Stimulated activated CD4-positive, alpha-beta T cell treated with anti-CD3 and anti-CD28 coated beads, TNF-alpha, amount 100 ng/mL, for 4 hours (primary cell): ENCODE measurements at regions not wholly inside any gene's neighbourhood (a gene's known extent, or its start where the extent isn't known, plus 50 kb on each side); places are given as distances from the start of the nearest gene placed in this dataset.
"Not testable (repeated sequence)": the region's sequence is repeated elsewhere in the genome, so short reads cannot be mapped to it uniquely, and the experiment has no call there.

Source experiments
- DNase-seq, 3 experiments: peaks; one replicate each; pipeline ENCODE4 v3.0.0-alpha.2; 2020; ENCODE audit warnings: low read depth in 3 of 3

- no peak for DNase-seq
Observed at GRCh38 chr4:124426279-124426678, 286.3 kb downstream of the ANKRD50 start.

- DNase-seq, result no peak
Observed at GRCh38 chr4:124427095-124427767, 285.3 kb downstream of the ANKRD50 start.

GRCh38 chr4:124428648-124429047 lies 283.9 kb downstream of the ANKRD50 start:
- no peak for DNase-seq

GRCh38 chr4:124429746-124430250 lies 282.7 kb downstream of the ANKRD50 start:
- no peak for DNase-seq

- DNase-seq, result no peak
Observed at GRCh38 chr4:124431653-124432192, 280.8 kb downstream of the ANKRD50 start.

GRCh38 chr4:124432500-124432899 lies 280.0 kb downstream of the ANKRD50 start:
- no peak for DNase-seq

GRCh38 chr4:124433044-124433443 lies 279.5 kb downstream of the ANKRD50 start:
- no peak for DNase-seq

- no peak for DNase-seq
Observed at GRCh38 chr4:124433500-124433899, 279.0 kb downstream of the ANKRD50 start.

- DNase-seq, result no peak
Observed at GRCh38 chr4:124435274-124435950, 277.1 kb downstream of the ANKRD50 start.

GRCh38 chr4:124437853-124438495 lies 274.6 kb downstream of the ANKRD50 start:
- no peak for DNase-seq

- DNase-seq, result no peak
Observed at GRCh38 chr4:124445071-124445470, 267.5 kb downstream of the ANKRD50 start.

GRCh38 chr4:124449881-124450280 lies 262.7 kb downstream of the ANKRD50 start:
- DNase-seq, result no peak

- no peak for DNase-seq
Observed at GRCh38 chr4:124450851-124451250, 261.7 kb downstream of the ANKRD50 start.

- no peak for DNase-seq
Observed at GRCh38 chr4:124454772-124455270, 257.7 kb downstream of the ANKRD50 start.

GRCh38 chr4:124455671-124456070 lies 256.9 kb downstream of the ANKRD50 start:
- DNase-seq, result no peak

- no peak for DNase-seq
Observed at GRCh38 chr4:124459196-124459940, 253.2 kb downstream of the ANKRD50 start.

GRCh38 chr4:124459941-124460310 lies 252.6 kb downstream of the ANKRD50 start:
- no peak for DNase-seq

GRCh38 chr4:124461592-124461991 lies 250.9 kb downstream of the ANKRD50 start:
- DNase-seq, result not testable (repeated sequence)

GRCh38 chr4:124462954-124463828 lies 249.3 kb downstream of the ANKRD50 start:
- no peak for DNase-seq

- no peak for DNase-seq
Observed at GRCh38 chr4:124464836-124465235, 247.7 kb downstream of the ANKRD50 start.

- DNase-seq, result no peak
Observed at GRCh38 chr4:124468360-124468759, 244.2 kb downstream of the ANKRD50 start.
